ENCODE measurements at regions not wholly inside any gene's neighbourhood (a gene's known extent, or its start where the extent isn't known, plus 50 kb on each side); places are given as distances from the start of the nearest gene placed in this dataset.

GRCh38 chr12:43105426-43105981 lies 446.5 kb downstream of the ADAMTS20 start:
- TF ChIP-seq CTCF (IDR thresholded peaks at IDR 0.05; ENCODE audit: poor library complexity) (no peak), EZH2 (IDR thresholded peaks at IDR 0.05; ENCODE audit: borderline replicate concordance) (no peak)
